Caco-2 (cell line): ENCODE measurements at regions not wholly inside any gene's neighbourhood (a gene's known extent, or its start where the extent isn't known, plus 50 kb on each side); places are given as distances from the start of the nearest gene placed in this dataset.

Experiments used
- BruUV-seq: library from RNA; stranded (reverse); fragments of 400-500 nt; replicated peaks from 2 replicates; lab custom pipeline; 2021; lab: Mats Ljungman, UMichigan
- CTCF ChIA-PET: fragments of 300-600 bp; sonication (Branson Sonifier 250); formaldehyde crosslinking; loops from one replicate; lab custom pipeline; 2022; ENCODE audit warnings: antibody characterized with exemption; lab: Charles Lee
- POLR2A ChIA-PET: fragments of 300-600 bp; sonication (Branson Sonifier 250); formaldehyde crosslinking; loops from one replicate; lab custom pipeline; 2022; ENCODE audit warnings: antibody characterized with exemption; lab: Charles Lee
- DNase-seq, 2 experiments: peaks; one replicate each; pipeline versions ENCODE4 v3.0.0 to v3.0.0-alpha.2; 2020 to 2022
- H3K27me3 ChIP-seq: replicated peaks from 2 replicates; pipeline ENCODE4 v1.6.0; 2011; ENCODE audit warnings: low read length; ENCODE audit not compliant: control insufficient read depth, insufficient read depth
- H3K36me3 ChIP-seq: 2 replicates; pipeline ENCODE4 v1.5.1; 2011; ENCODE audit warnings: low read length; ENCODE audit not compliant: control insufficient read depth, insufficient read depth
- H3K4me1 ChIP-seq: fragments of 250-450 bp; sonication (Bioruptor Pico); 2 replicates; pipeline ENCODE4 v1.5.1; 2020; ENCODE audit warnings: mild to moderate bottlenecking
- H3K4me3 ChIP-seq: 2 replicates; pipeline ENCODE4 v1.5.1; 2011; ENCODE audit warnings: low read depth, mild to moderate bottlenecking, control low read depth, low read length
- H3K9me3 ChIP-seq: fragments of 250-450 bp; sonication (Bioruptor Pico); 2 replicates; pipeline ENCODE4 v1.5.1; 2020; ENCODE audit warnings: mild to moderate bottlenecking, moderate library complexity
- H3K27ac Mint-ChIP-seq: one replicate; pipeline ENCODE4 v1.8.0; 2022; ENCODE audit warnings: mixed read lengths; ENCODE audit not compliant: unreplicated experiment
- H3K27me3 Mint-ChIP-seq: one replicate; pipeline ENCODE4 v1.8.0; 2022; ENCODE audit warnings: mixed read lengths; ENCODE audit not compliant: insufficient read depth, unreplicated experiment
- H3K36me3 Mint-ChIP-seq: one replicate; pipeline ENCODE4 v1.8.0; 2022; ENCODE audit warnings: mild to moderate bottlenecking, mixed read lengths; ENCODE audit not compliant: insufficient read depth, unreplicated experiment
- H3K4me1 Mint-ChIP-seq: one replicate; pipeline ENCODE4 v1.8.0; 2022; ENCODE audit warnings: low read depth, mixed read lengths; ENCODE audit not compliant: unreplicated experiment
- H3K4me3 Mint-ChIP-seq: one replicate; pipeline ENCODE4 v1.8.0; 2022; ENCODE audit warnings: mild to moderate bottlenecking, moderate library complexity, mixed read lengths; ENCODE audit not compliant: unreplicated experiment
- H3K9me3 Mint-ChIP-seq: one replicate; pipeline ENCODE4 v1.8.0; 2022; ENCODE audit warnings: mixed read lengths; ENCODE audit not compliant: unreplicated experiment
- CTCF ChIP-seq, 2 experiments: fragments of 200-600 bp in 1 of 2; IDR thresholded peaks; 1 replicate in 1 of 2; 2 replicates in 1 of 2; pipeline versions ENCODE4 v1.5.1 to v1.8.0; 2011 to 2022; ENCODE audit warnings: antibody characterized with exemption in 1 of 2, control low read depth in 1 of 2, inconsistent platforms in 1 of 2, low read depth in 1 of 2, low read length in 1 of 2, mild to moderate bottlenecking in 1 of 2, moderate library complexity in 1 of 2; ENCODE audit not compliant: insufficient read depth in 1 of 2, severe bottlenecking in 1 of 2, unreplicated experiment in 1 of 2
- intact Hi-C: fragments of 100-400 bp; cut with micrococcal nuclease; formaldehyde crosslinking; loops from one replicate; pipeline ENCODE4 v1.10.0; 2022; ENCODE audit not compliant: unreplicated experiment

DNA sequence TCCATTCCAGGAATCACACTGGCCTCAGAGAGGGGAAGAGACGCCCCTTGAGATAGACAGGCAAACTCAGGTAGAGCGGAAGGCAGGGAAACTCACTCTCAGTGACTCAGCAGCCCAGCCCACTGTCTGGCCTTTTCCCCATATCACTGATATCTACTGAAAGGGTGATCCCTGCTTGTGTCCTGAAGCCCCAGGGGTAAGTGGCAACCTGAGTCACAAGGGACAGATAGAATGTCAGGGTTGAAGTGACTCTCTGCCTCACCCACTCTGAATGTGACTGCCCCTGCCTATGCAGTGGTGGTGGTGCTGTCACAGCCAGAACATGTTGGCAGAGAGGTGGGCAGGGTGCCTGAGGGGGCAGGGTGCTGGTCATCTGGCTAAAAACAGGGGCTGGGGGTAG lies 157.5 kb upstream of the FGGY start:
- peak in 1 of 2 experiments; percentile 38 for DNase-seq
- no peaks in the 10 kb centered on the region for H3K36me3 ChIP-seq
- H3K27me3 ChIP-seq, result no peaks in the 10 kb centered on the region
- no peaks in the 10 kb centered on the region for H3K9me3 ChIP-seq
- H3K36me3 Mint-ChIP-seq, result no peaks in the 10 kb centered on the region
- ChIA-PET POLR2A (no interaction called here), CTCF (no interaction called here)
- intact Hi-C loops, result no loop called here
- no TSS peak for BruUV-seq
- no peak overlapping the region for H3K4me3 ChIP-seq
- no peak overlapping the region for H3K4me3 Mint-ChIP-seq
- H3K4me1 Mint-ChIP-seq, result peaks cover 18% of the 10 kb centered on the region
- H3K27ac Mint-ChIP-seq, result peak overlapping the region; percentile 35
- no peaks in the 10 kb centered on the region for H3K9me3 Mint-ChIP-seq
- no peak for TF ChIP-seq CTCF (IDR thresholded peaks at IDR 0.05; ENCODE audit: insufficient read depth in 1 of 2, low read depth in 1 of 2, low read length in 1 of 2, severe bottlenecking in 1 of 2, unreplicated experiment in 1 of 2)
- H3K27me3 Mint-ChIP-seq, result no peaks in the 10 kb centered on the region
- peaks cover 19% of the 10 kb centered on the region for H3K4me1 ChIP-seq

- TF ChIP-seq CTCF (IDR thresholded peaks at IDR 0.05; ENCODE audit: insufficient read depth in 1 of 2, low read depth in 1 of 2, low read length in 1 of 2, severe bottlenecking in 1 of 2, unreplicated experiment in 1 of 2), result no peak
- Mint-ChIP-seq H3K27ac (no peak overlapping the region), H3K36me3 (no peaks in the 10 kb centered on the region), H3K27me3 (no peaks in the 10 kb centered on the region), H3K9me3 (no peaks in the 10 kb centered on the region), H3K4me1 (peaks cover 18% of the 10 kb centered on the region), H3K4me3 (no peak overlapping the region)
- intact Hi-C loops, result no loop called here
- no peak for DNase-seq
- no peaks in the 10 kb centered on the region for H3K9me3 ChIP-seq
- CTCF ChIA-PET, result no interaction called here
- peaks cover 20% of the 10 kb centered on the region for H3K4me1 ChIP-seq
- H3K27me3 ChIP-seq, result no peaks in the 10 kb centered on the region
- POLR2A ChIA-PET, result no interaction called here
- no TSS peak for BruUV-seq
- no peak overlapping the region for H3K4me3 ChIP-seq
- H3K36me3 ChIP-seq, result no peaks in the 10 kb centered on the region
Observed at GRCh38 chr1:59141267-59141863, 155.5 kb upstream of the FGGY start.

GRCh38 chr1:59142311-59143132 lies 154.4 kb upstream of the FGGY start:
- peaks cover 18% of the 10 kb centered on the region for H3K4me1 Mint-ChIP-seq
- intact Hi-C loops, result no loop called here
- H3K9me3 ChIP-seq, result no peaks in the 10 kb centered on the region
- no peak overlapping the region for H3K4me3 ChIP-seq
- H3K27ac Mint-ChIP-seq, result peak overlapping the region; percentile 76
- H3K9me3 Mint-ChIP-seq, result no peaks in the 10 kb centered on the region
- H3K4me3 Mint-ChIP-seq, result no peak overlapping the region
- no peaks in the 10 kb centered on the region for H3K36me3 ChIP-seq
- TF ChIP-seq CTCF (IDR thresholded peaks at IDR 0.05; ENCODE audit: insufficient read depth in 1 of 2, low read depth in 1 of 2, low read length in 1 of 2, severe bottlenecking in 1 of 2, unreplicated experiment in 1 of 2), result no peak
- H3K4me1 ChIP-seq, result peaks cover 20% of the 10 kb centered on the region
- H3K36me3 Mint-ChIP-seq, result no peaks in the 10 kb centered on the region
- no peaks in the 10 kb centered on the region for H3K27me3 Mint-ChIP-seq
- CTCF ChIA-PET, result no interaction called here
- POLR2A ChIA-PET, result no interaction called here
- no peak for DNase-seq
- BruUV-seq, result no TSS peak
- no peaks in the 10 kb centered on the region for H3K27me3 ChIP-seq
